ENCODE measurements at regions not wholly inside any gene's neighbourhood (a gene's known extent, or its start where the extent isn't known, plus 50 kb on each side); places are given as distances from the start of the nearest gene placed in this dataset.
"Not testable (repeated sequence)": the region's sequence is repeated elsewhere in the genome, so short reads cannot be mapped to it uniquely, and the experiment has no call there.

DNA sequence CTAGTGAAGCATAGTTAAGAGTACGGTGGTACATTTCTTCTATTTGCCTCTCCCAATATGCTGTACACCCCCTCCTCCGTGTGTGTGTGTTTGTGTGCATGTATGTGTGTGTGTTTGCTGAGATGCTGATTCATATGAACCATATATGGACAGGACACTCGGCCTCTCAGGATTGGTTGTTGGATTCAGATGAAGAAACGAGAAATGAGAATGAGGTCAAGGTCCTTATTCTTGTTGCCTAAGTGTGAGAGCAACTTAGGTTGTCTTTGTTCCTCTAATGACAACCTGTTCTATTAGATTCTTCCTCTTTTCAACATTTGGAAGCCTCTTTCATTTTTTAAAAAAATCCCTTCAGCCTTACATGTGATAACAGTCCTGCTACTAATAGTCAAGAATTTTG lies 1387.6 kb downstream of the STIM2 start:
- DNase-seq (no peak), ATAC-seq (no peak)
- H3K36me3 Mint-ChIP-seq (ENCODE audit: low read depth): no peaks in the 10 kb centered on the region
- H3K9me3 ChIP-seq (ENCODE audit: control insufficient read depth, low read length, poor library complexity, severe bottlenecking): no peaks in the 10 kb centered on the region
- no peak overlapping the region for H3K27ac Mint-ChIP-seq
- no peak overlapping the region for H3K4me3 Mint-ChIP-seq
- no peaks in the 10 kb centered on the region for H3K27me3 Mint-ChIP-seq
- H3K4me1 Mint-ChIP-seq: no peaks in the 10 kb centered on the region

GRCh38 chr4:28250646-28251045 lies 1390.0 kb downstream of the STIM2 start:
- H3K27me3 Mint-ChIP-seq: no peaks in the 10 kb centered on the region
- no peak overlapping the region for H3K27ac Mint-ChIP-seq
- H3K4me1 Mint-ChIP-seq: no peaks in the 10 kb centered on the region
- no peak for ATAC-seq
- DNase-seq: no peak
- peaks cover 3% of the 10 kb centered on the region for H3K9me3 ChIP-seq (ENCODE audit: control insufficient read depth, low read length, poor library complexity, severe bottlenecking)
- H3K4me3 Mint-ChIP-seq: no peak overlapping the region
- no peaks in the 10 kb centered on the region for H3K36me3 Mint-ChIP-seq (ENCODE audit: low read depth)

DNA sequence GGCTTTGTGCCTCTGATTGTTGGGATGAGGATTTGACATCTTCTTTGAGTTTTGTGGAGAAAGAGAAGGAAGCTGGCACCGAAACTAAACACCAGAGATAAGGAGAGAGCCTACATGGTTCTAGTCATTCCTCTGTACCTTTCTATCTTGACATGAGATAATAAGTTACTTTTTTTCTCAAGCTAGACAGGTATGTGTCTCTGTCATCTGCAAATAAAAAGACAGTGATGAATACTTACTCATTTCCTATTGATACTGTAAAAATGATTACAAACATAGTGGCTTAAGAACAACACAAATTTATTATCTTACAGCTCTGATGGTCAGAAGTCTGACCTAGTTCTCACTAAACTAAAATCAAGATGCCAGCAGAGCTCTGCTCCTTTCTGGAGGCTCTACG lies 1391.2 kb downstream of the STIM2 start:
- no peak overlapping the region for H3K27ac Mint-ChIP-seq
- no peaks in the 10 kb centered on the region for H3K36me3 Mint-ChIP-seq (ENCODE audit: low read depth)
- ATAC-seq: no peak
- no peak overlapping the region for H3K4me3 Mint-ChIP-seq
- no peak for DNase-seq
- no peaks in the 10 kb centered on the region for H3K27me3 Mint-ChIP-seq
- no peaks in the 10 kb centered on the region for H3K4me1 Mint-ChIP-seq
- peaks cover 3% of the 10 kb centered on the region for H3K9me3 ChIP-seq (ENCODE audit: control insufficient read depth, low read length, poor library complexity, severe bottlenecking)

DNA sequence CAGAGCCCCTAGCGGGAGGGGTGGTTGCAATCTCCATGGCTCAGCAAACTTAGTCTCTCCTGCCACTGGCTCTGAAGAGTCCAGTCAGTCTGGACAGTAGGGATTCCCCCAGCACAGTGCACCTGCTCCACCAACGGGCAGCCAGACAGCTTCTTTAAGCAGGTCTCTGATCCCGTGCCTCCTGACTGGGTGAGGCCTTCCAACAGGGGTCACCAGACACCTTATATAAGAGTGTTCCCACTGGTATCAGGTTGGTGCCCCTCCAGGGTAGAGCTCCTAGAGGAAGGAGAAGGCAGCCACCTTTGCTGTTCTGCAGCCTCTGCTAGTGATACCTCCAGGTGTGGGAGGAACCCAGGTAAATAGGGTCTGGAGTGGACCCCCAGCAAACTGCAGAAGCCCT lies 1393.4 kb downstream of the STIM2 start:
- Mint-ChIP-seq H3K4me1 (no peaks in the 10 kb centered on the region), H3K27me3 (no peaks in the 10 kb centered on the region), H3K4me3 (no peak overlapping the region), H3K27ac (no peak overlapping the region), H3K36me3 (ENCODE audit: low read depth) (no peaks in the 10 kb centered on the region)
- DNase-seq (no peak), ATAC-seq (no peak)
- peaks cover 3% of the 10 kb centered on the region for H3K9me3 ChIP-seq (ENCODE audit: control insufficient read depth, low read length, poor library complexity, severe bottlenecking)

- peaks cover 3% of the 10 kb centered on the region for H3K9me3 ChIP-seq (ENCODE audit: control insufficient read depth, low read length, poor library complexity, severe bottlenecking)
- Mint-ChIP-seq H3K4me1 (no peaks in the 10 kb centered on the region), H3K4me3 (no peak overlapping the region), H3K27ac (no peak overlapping the region), H3K27me3 (no peaks in the 10 kb centered on the region), H3K36me3 (ENCODE audit: low read depth) (no peaks in the 10 kb centered on the region)
- ATAC-seq: no peak
- no peak for DNase-seq
Observed at GRCh38 chr4:28256295-28256694, 1395.7 kb downstream of the STIM2 start.

- DNase-seq (no peak), ATAC-seq (no peak)
- Mint-ChIP-seq H3K36me3 (ENCODE audit: low read depth) (no peaks in the 10 kb centered on the region), H3K4me3 (no peak overlapping the region), H3K27ac (no peak overlapping the region), H3K27me3 (no peaks in the 10 kb centered on the region), H3K4me1 (no peaks in the 10 kb centered on the region)
- H3K9me3 ChIP-seq (ENCODE audit: control insufficient read depth, low read length, poor library complexity, severe bottlenecking): peaks cover 3% of the 10 kb centered on the region
Observed at GRCh38 chr4:28259951-28260350, 1399.3 kb downstream of the STIM2 start.

- no peaks in the 10 kb centered on the region for H3K9me3 ChIP-seq (ENCODE audit: control insufficient read depth, low read length, poor library complexity, severe bottlenecking)
- Mint-ChIP-seq H3K4me1 (no peaks in the 10 kb centered on the region), H3K4me3 (no peak overlapping the region), H3K36me3 (ENCODE audit: low read depth) (no peaks in the 10 kb centered on the region), H3K27me3 (no peaks in the 10 kb centered on the region), H3K27ac (no peak overlapping the region)
- DNase-seq (no peak), ATAC-seq (no peak)
Observed at GRCh38 chr4:28267166-28267565, 1406.5 kb downstream of the STIM2 start.

- no peaks in the 10 kb centered on the region for H3K36me3 Mint-ChIP-seq (ENCODE audit: low read depth)
- no peak overlapping the region for H3K27ac Mint-ChIP-seq
- no peaks in the 10 kb centered on the region for H3K9me3 ChIP-seq (ENCODE audit: control insufficient read depth, low read length, poor library complexity, severe bottlenecking)
- H3K27me3 Mint-ChIP-seq: no peaks in the 10 kb centered on the region
- ATAC-seq (no peak), DNase-seq (no peak)
- no peaks in the 10 kb centered on the region for H3K4me1 Mint-ChIP-seq
- no peak overlapping the region for H3K4me3 Mint-ChIP-seq
Observed at GRCh38 chr4:28269426-28269825, 1408.8 kb downstream of the STIM2 start.

DNA sequence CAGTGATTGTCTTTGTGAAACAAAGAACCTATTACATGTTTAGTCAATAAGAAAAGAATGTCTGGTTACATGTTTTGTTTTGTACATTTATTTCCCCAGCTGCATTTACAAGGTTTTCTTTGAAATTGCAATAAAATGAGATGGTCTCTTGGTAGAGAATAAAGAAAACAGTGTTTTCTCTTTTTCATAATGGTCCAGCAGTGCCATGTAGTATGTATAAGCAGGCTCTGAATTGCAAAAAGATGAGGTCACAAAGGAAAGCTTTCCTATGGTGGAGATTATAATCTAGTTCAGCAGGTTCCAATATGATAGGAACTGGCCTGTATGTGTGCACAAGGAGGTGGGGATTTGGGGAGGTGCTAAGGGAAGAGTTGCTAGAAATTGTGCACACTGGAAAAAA lies 1417.3 kb downstream of the STIM2 start:
- no peaks in the 10 kb centered on the region for H3K9me3 ChIP-seq (ENCODE audit: control insufficient read depth, low read length, poor library complexity, severe bottlenecking)
- no peak overlapping the region for H3K4me3 Mint-ChIP-seq
- ATAC-seq: no peak
- H3K36me3 Mint-ChIP-seq (ENCODE audit: low read depth): no peaks in the 10 kb centered on the region
- no peak overlapping the region for H3K27ac Mint-ChIP-seq
- no peak for DNase-seq
- H3K4me1 Mint-ChIP-seq: no peaks in the 10 kb centered on the region
- no peaks in the 10 kb centered on the region for H3K27me3 Mint-ChIP-seq

GRCh38 chr4:28278676-28279075 lies 1418.0 kb downstream of the STIM2 start:
- no peaks in the 10 kb centered on the region for H3K36me3 Mint-ChIP-seq (ENCODE audit: low read depth)
- H3K4me3 Mint-ChIP-seq: no peak overlapping the region
- DNase-seq (no peak), ATAC-seq (no peak)
- H3K9me3 ChIP-seq (ENCODE audit: control insufficient read depth, low read length, poor library complexity, severe bottlenecking): no peaks in the 10 kb centered on the region
- no peak overlapping the region for H3K27ac Mint-ChIP-seq
- H3K4me1 Mint-ChIP-seq: no peaks in the 10 kb centered on the region
- no peaks in the 10 kb centered on the region for H3K27me3 Mint-ChIP-seq

DNA sequence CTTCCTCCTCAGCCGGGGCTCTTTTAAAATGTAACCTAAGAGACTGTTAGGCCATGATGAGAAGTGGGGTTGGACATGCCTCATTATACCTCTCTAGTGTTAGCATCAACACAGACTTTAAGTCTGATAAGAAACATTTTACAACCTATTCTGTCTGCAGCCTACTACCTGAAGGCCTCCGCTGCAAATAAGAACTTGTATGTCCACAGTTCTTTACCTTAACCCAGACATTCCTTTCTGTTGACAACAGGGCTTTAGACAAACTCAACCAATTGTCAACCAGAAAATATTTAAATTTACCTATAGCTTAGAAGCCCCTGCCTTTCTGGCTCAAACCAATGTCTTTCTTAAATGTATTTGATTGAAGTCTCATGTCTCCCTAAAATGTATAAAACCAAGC lies 1418.6 kb downstream of the STIM2 start:
- Mint-ChIP-seq H3K4me3 (no peak overlapping the region), H3K27me3 (no peaks in the 10 kb centered on the region), H3K27ac (no peak overlapping the region), H3K4me1 (no peaks in the 10 kb centered on the region), H3K36me3 (ENCODE audit: low read depth) (no peaks in the 10 kb centered on the region)
- ATAC-seq: no peak
- no peak for DNase-seq
- H3K9me3 ChIP-seq (ENCODE audit: control insufficient read depth, low read length, poor library complexity, severe bottlenecking): no peaks in the 10 kb centered on the region

DNA sequence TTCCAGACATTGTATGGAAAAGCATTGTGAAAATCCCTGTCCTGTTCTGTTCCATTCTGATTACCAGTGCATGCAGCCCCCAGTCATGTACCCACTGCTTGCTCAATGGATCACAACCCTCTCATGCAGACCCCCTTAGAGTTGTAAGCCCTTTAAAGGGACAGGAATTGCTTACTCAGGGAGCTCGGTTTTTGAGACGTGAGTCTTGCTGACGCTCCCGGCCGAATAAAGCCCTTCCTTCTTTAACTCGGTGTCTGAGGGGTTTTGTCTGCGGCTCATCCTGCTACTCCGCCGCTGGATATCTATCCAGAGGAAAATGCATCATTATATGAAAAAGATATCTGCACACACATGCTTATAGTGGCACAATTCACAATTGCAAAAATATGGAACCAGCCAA lies 1425.6 kb downstream of the STIM2 start:
- H3K4me3 Mint-ChIP-seq: not testable (repeated sequence)

DNA sequence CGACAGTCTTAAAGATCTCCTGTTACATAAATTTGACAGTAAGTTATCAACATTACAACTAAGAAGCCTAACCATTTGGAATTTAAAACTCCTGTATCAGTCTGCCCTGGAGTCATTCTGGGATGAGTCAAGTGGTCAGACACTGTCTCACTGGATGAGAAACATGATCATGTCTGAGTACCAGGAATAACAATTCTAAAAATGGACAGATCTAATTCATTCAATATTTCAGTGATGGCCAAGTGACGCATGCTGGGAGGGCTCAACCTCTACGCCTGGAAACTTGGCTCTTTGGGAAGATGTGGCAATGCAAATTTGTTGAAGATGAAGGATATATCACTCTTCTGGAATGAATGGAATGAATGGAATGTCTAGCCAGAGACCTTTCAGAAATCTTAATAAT lies 1427.2 kb downstream of the STIM2 start:
- Mint-ChIP-seq H3K4me3 (no peak overlapping the region), H3K27ac (no peak overlapping the region), H3K36me3 (ENCODE audit: low read depth) (no peaks in the 10 kb centered on the region), H3K27me3 (no peaks in the 10 kb centered on the region), H3K4me1 (no peaks in the 10 kb centered on the region)
- H3K9me3 ChIP-seq (ENCODE audit: control insufficient read depth, low read length, poor library complexity, severe bottlenecking): no peaks in the 10 kb centered on the region
- DNase-seq: no peak
- no peak for ATAC-seq

More for the DNA sequence above, 1425.6 kb downstream of the STIM2 start:
- H3K36me3 Mint-ChIP-seq (ENCODE audit: low read depth); ATAC-seq; H3K4me1 Mint-ChIP-seq; H3K27me3 Mint-ChIP-seq; H3K9me3 ChIP-seq (ENCODE audit: control insufficient read depth, low read length, poor library complexity, severe bottlenecking); DNase-seq; H3K27ac Mint-ChIP-seq: not testable (repeated sequence)

DNA sequence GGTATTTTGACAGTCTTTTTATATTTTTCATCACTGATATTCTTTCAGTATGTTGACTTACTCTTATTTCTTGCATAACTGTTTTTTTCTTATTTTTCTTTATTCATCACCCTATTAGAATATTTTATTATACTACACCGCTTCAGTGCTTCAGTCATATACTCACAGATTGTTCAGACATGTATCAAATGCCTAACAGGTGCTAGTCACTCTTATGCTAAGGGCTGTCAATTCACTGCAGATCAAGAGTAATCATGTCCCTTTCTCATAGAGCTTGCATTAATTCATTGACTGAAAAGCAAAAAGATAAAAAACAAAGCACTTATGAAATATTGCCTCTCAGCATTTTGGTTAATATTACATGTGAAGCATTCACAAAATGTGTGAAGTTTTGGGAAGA lies 1435.6 kb downstream of the STIM2 start:
- no peaks in the 10 kb centered on the region for H3K9me3 ChIP-seq (ENCODE audit: control insufficient read depth, low read length, poor library complexity, severe bottlenecking)
- H3K27ac Mint-ChIP-seq: no peak overlapping the region
- H3K4me3 Mint-ChIP-seq: no peak overlapping the region
- no peaks in the 10 kb centered on the region for H3K36me3 Mint-ChIP-seq (ENCODE audit: low read depth)
- DNase-seq (no peak), ATAC-seq (no peak)
- H3K27me3 Mint-ChIP-seq: no peaks in the 10 kb centered on the region
- H3K4me1 Mint-ChIP-seq: no peaks in the 10 kb centered on the region

DNA sequence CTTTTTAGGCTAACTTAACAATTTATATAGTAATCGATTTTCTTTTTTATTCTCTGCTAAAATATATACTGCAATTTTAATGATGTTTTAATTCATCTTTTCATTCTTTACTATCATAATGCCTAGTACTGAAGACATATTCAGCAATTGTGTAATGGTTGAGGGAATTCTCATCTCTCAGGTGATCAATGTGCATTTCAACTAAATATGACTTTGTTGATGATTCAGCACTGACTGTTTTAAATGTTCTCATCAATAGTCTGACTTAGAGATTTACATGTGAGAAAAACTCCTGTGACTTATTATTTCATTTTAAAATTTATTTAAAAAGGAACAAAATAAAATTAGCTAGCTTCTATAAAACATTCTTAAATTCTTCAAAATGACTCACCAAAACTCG lies 1450.3 kb downstream of the STIM2 start:
- H3K9me3 ChIP-seq (ENCODE audit: control insufficient read depth, low read length, poor library complexity, severe bottlenecking): no peaks in the 10 kb centered on the region
- H3K4me1 Mint-ChIP-seq: no peaks in the 10 kb centered on the region
- no peaks in the 10 kb centered on the region for H3K27me3 Mint-ChIP-seq
- ATAC-seq (no peak), DNase-seq (no peak)
- H3K27ac Mint-ChIP-seq: no peak overlapping the region
- no peak overlapping the region for H3K4me3 Mint-ChIP-seq
- H3K36me3 Mint-ChIP-seq (ENCODE audit: low read depth): no peaks in the 10 kb centered on the region

Measured in T-helper 17 cell (primary cell).